ENCODE measurements at regions not wholly inside any gene's neighbourhood (a gene's known extent, or its start where the extent isn't known, plus 50 kb on each side); places are given as distances from the start of the nearest gene placed in this dataset.

GRCh38 chr1:83075107-83075506 lies 923.8 kb downstream of the TTLL7 start:
- ATAC-seq (no peak), DNase-seq (ENCODE audit: low spot score) (no peak)
- ChIA-PET CTCF (no interaction called here), POLR2A (no interaction called here)
- Mint-ChIP-seq H3K4me1 (peaks cover 24% of the 10 kb centered on the region), H3K27me3 (ENCODE audit: low read depth) (no peaks in the 10 kb centered on the region), H3K27ac (no peak overlapping the region), H3K4me3 (no peak overlapping the region), H3K9me3 (no peaks in the 10 kb centered on the region), H3K36me3 (peaks cover 3% of the 10 kb centered on the region; the same call in 1 of the 2 replicates)
- TF ChIP-seq HMGA2 (CRISPR knock-in tag; IDR thresholded peaks at IDR 0.05), result no peak
- TF ChIP-seq ZNF396 (CRISPR knock-in tag; IDR thresholded peaks at IDR 0.05; ENCODE audit: borderline replicate concordance), result no peak
- no peak for TF ChIP-seq E2F5 (CRISPR knock-in tag; IDR thresholded peaks at IDR 0.05)
- no peak for TF ChIP-seq GRHL2 (CRISPR knock-in tag; IDR thresholded peaks at IDR 0.05; ENCODE audit: insufficient replicate concordance, severe bottlenecking)

GRCh38 chr1:83067954-83068353 lies 931.0 kb downstream of the TTLL7 start:
- Mint-ChIP-seq H3K27me3 (ENCODE audit: low read depth) (no peaks in the 10 kb centered on the region), H3K4me1 (peaks cover 29% of the 10 kb centered on the region), H3K27ac (no peak overlapping the region), H3K36me3 (0 out of 2 replicates have a peak, but pooled peaks cover 2% of the 10 kb centered on the region), H3K9me3 (peaks cover 11% of the 10 kb centered on the region; the same call in 1 of the 2 replicates), H3K4me3 (no peak overlapping the region)
- no peak for DNase-seq (ENCODE audit: low spot score)
- TF ChIP-seq ZNF416 (CRISPR knock-in tag; IDR thresholded peaks at IDR 0.05) (no peak), ZNF263 (CRISPR knock-in tag; IDR thresholded peaks at IDR 0.05; ENCODE audit: low read depth) (no peak), FOXP4 (CRISPR knock-in tag; IDR thresholded peaks at IDR 0.05) (no peak), AR (CRISPR knock-in tag; IDR thresholded peaks at IDR 0.05) (no peak), TCF7 (CRISPR knock-in tag; IDR thresholded peaks at IDR 0.05; ENCODE audit: low read depth) (no peak), CREB1 (CRISPR knock-in tag; IDR thresholded peaks at IDR 0.05) (no peak), E2F1 (CRISPR knock-in tag; IDR thresholded peaks at IDR 0.05) (no peak), FOXP1 (CRISPR knock-in tag; IDR thresholded peaks at IDR 0.05; ENCODE audit: borderline replicate concordance) (no peak), TEAD4 (CRISPR knock-in tag; IDR thresholded peaks at IDR 0.05) (no peak)
- ChIA-PET CTCF (no interaction called here), POLR2A (no interaction called here)
- no peak for ATAC-seq

- H3K4me3 Mint-ChIP-seq, result no peak overlapping the region
- ATAC-seq, result peak; percentile 67
- H3K27ac Mint-ChIP-seq, result no peak overlapping the region
- peaks cover 11% of the 10 kb centered on the region; the same call in 1 of the 2 replicates for H3K9me3 Mint-ChIP-seq
- ChIA-PET POLR2A (no interaction called here), CTCF (interaction anchor here (1.0 kb wide), 1 partner anchor 795 kb away, joined by 3 read pairs; no protein-coding TSS in a partner anchor)
- no peaks in the 10 kb centered on the region for H3K27me3 Mint-ChIP-seq (ENCODE audit: low read depth)
- H3K36me3 Mint-ChIP-seq, result 0 out of 2 replicates have a peak, but pooled peaks cover 2% of the 10 kb centered on the region
- H3K4me1 Mint-ChIP-seq, result peaks cover 30% of the 10 kb centered on the region
- no peak for TF ChIP-seq RELA (CRISPR knock-in tag; IDR thresholded peaks at IDR 0.05; ENCODE audit: borderline replicate concordance)
- DNase-seq (ENCODE audit: low spot score), result peak; percentile 10
Measured at GRCh38 chr1:83065952-83066727, 932.8 kb downstream of the TTLL7 start.
